Ishikawa (cell line): ENCODE measurements at regions not wholly inside any gene's neighbourhood (a gene's known extent, or its start where the extent isn't known, plus 50 kb on each side); places are given as distances from the start of the nearest gene placed in this dataset.

Experiments
- CEBPB ChIP-seq: IDR thresholded peaks from 2 replicates; pipeline ENCODE4 v1.6.1; 2012
- CREB1 ChIP-seq: IDR thresholded peaks from 2 replicates; pipeline ENCODE4 v1.6.1; 2012; ENCODE audit warnings: low read depth
- EGR1 ChIP-seq: IDR thresholded peaks from 2 replicates; pipeline ENCODE4 v1.6.1; 2012
- EP300 ChIP-seq: IDR thresholded peaks from 2 replicates; pipeline ENCODE4 v1.6.1; 2012; ENCODE audit warnings: borderline replicate concordance
- FOXM1 ChIP-seq: IDR thresholded peaks from 2 replicates; pipeline ENCODE4 v1.6.1; 2012; ENCODE audit warnings: low read depth, borderline replicate concordance
- NFIC ChIP-seq: IDR thresholded peaks from 2 replicates; pipeline ENCODE4 v1.6.1; 2012
- RAD21 ChIP-seq: IDR thresholded peaks from 2 replicates; pipeline ENCODE4 v1.6.1; 2012; ENCODE audit warnings: low read depth
- TAF1 ChIP-seq: IDR thresholded peaks from 2 replicates; pipeline ENCODE4 v1.6.1; 2012; ENCODE audit warnings: low read depth, mild to moderate bottlenecking
- TCF12 ChIP-seq: IDR thresholded peaks from 2 replicates; pipeline ENCODE4 v1.6.1; 2012; ENCODE audit warnings: low read depth
- TEAD4 ChIP-seq: IDR thresholded peaks from 2 replicates; pipeline ENCODE4 v1.6.1; 2012
- YY1 ChIP-seq: IDR thresholded peaks from 2 replicates; pipeline ENCODE4 v1.6.1; 2012; ENCODE audit warnings: low read depth
- ZBTB7A ChIP-seq: IDR thresholded peaks from 2 replicates; pipeline ENCODE4 v1.6.1; 2012; ENCODE audit warnings: low read depth
- TF ChIP-seq, protein P1 (sequence below): IDR thresholded peaks from 2 replicates; pipeline ENCODE4 v1.6.1; 2012; ENCODE audit warnings: low read depth, mild to moderate bottlenecking
- TF ChIP-seq, protein P2 (sequence below): IDR thresholded peaks from 2 replicates; pipeline ENCODE4 v1.6.1; 2012
- TF ChIP-seq, protein P3 (sequence below): IDR thresholded peaks from 2 replicates; pipeline ENCODE4 v1.6.1; 2012

DNA sequence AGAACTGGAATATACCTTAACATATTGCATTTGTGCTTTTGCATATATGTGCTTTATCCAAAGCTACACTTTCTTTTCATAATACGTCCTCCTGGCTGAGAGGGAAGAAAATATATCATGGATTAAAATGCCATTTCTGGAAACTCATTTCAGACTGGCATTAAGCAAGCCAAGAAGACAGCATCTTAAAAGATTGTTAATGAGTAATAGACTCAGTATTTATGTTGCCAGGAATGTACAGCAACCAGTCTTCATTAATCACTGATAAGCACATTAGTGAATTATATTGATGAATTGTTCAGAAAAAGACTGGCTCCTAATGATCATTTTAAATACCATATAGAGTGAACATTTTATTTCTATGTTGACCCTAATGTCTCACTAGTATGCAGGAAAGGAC is 134.9 kb upstream of the IFNG-AS1 start:
- TF ChIP-seq ZBTB7A: no peak
- TF ChIP-seq EP300: no peak
- TF ChIP-seq FOXM1: no peak
- TF ChIP-seq, protein P1, sequence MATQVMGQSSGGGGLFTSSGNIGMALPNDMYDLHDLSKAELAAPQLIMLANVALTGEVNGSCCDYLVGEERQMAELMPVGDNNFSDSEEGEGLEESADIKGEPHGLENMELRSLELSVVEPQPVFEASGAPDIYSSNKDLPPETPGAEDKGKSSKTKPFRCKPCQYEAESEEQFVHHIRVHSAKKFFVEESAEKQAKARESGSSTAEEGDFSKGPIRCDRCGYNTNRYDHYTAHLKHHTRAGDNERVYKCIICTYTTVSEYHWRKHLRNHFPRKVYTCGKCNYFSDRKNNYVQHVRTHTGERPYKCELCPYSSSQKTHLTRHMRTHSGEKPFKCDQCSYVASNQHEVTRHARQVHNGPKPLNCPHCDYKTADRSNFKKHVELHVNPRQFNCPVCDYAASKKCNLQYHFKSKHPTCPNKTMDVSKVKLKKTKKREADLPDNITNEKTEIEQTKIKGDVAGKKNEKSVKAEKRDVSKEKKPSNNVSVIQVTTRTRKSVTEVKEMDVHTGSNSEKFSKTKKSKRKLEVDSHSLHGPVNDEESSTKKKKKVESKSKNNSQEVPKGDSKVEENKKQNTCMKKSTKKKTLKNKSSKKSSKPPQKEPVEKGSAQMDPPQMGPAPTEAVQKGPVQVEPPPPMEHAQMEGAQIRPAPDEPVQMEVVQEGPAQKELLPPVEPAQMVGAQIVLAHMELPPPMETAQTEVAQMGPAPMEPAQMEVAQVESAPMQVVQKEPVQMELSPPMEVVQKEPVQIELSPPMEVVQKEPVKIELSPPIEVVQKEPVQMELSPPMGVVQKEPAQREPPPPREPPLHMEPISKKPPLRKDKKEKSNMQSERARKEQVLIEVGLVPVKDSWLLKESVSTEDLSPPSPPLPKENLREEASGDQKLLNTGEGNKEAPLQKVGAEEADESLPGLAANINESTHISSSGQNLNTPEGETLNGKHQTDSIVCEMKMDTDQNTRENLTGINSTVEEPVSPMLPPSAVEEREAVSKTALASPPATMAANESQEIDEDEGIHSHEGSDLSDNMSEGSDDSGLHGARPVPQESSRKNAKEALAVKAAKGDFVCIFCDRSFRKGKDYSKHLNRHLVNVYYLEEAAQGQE: no peak
- TF ChIP-seq TEAD4: no peak

DNA sequence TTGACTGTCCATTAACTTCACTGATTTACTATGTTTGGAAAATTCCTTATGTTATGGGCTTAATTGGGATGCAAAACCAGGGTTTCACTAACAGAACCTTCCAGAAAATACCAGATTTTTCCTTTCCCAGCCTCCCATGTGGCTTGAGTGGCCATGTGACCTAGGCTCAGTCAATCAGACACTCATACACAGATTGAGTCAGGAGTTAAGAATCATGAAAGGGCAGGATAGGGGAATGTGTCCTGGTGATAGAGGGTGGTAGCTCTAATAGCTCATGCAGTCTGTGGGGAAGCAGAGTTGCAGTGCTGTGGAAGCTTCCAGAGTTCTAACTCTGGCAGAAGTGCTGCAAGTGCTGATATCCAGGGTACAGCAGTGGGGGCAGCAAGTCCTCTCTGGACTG is 134.1 kb upstream of the IFNG-AS1 start:
- no peak for TF ChIP-seq CEBPB
- TF ChIP-seq, protein P2, sequence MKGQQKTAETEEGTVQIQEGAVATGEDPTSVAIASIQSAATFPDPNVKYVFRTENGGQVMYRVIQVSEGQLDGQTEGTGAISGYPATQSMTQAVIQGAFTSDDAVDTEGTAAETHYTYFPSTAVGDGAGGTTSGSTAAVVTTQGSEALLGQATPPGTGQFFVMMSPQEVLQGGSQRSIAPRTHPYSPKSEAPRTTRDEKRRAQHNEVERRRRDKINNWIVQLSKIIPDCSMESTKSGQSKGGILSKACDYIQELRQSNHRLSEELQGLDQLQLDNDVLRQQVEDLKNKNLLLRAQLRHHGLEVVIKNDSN: peak; percentile 41

DNA sequence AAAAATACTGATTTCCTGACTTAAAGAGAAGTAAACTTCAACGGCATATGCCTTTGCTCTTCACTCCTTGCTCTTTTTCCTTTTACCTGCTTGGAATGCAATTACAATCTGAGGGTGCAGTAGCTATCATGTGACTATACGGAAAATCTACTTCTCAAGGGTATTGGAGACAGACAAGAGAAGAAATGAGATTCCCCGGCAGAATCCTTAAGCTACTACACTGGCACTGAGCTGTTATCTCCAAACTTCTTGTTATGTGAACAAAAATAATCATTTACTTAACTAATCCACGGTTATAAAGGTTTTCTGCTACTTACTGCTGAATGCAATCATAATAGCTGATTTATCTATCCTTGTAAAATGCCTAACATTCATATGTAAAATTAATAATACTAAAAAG is 118.0 kb upstream of the IFNG-AS1 start:
- no peak for TF ChIP-seq NFIC
- TF ChIP-seq EGR1: no peak

DNA sequence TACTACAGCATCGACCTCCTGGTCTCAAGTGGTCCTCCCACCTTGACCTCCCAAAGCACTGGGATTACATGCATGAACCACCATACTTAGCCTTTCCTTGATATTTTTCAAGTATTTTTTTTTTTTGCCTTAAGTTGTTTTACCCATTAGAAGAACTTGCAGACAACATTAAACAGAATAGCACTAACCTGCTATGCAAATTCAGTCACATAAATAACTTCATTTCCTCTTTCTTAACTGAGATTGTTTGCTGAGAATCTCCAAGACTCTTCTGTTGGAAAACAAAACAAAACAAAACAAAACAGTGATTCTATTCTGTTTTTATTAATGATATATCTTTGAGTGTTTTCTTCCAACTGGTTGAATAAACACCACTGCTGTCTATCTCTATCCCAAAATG is 115.9 kb upstream of the IFNG-AS1 start:
- TF ChIP-seq RAD21 (no peak), FOXM1 (no peak), EGR1 (no peak)
- TF ChIP-seq, protein P3, sequence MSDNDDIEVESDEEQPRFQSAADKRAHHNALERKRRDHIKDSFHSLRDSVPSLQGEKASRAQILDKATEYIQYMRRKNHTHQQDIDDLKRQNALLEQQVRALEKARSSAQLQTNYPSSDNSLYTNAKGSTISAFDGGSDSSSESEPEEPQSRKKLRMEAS: no peak
- TF ChIP-seq, protein P1: no peak
- TF ChIP-seq, protein P2: no peak

DNA sequence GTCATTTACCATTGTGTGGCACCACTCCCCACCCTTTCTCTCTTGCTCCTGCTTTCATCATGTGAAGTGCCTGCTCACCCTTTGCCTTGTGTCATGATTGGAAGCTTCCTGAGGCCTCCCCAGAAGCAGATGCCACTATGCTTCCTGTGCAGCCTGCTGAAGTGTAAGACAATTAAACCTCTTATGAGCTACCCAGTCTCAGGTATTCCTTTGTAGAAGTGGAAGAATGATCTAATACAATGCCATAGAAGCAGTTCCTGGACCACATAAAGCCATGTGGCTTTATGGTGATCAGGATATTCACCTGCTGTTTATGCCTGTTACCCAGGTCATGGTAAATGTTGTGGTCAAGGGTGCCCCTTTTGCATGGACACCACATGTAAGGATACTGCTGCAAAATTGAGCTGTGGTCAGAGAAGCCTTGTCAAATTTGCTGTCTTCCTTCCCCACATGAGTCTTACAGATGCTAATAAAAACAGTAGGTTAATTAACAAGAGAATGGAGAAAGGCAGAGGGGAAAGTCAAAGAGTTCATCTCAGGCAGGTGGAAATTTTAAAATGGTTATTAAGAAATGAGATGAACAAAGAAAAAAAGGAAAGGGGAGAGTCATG is 112.8 kb upstream of the IFNG-AS1 start:
- no peak for TF ChIP-seq YY1
- TF ChIP-seq CEBPB: no peak
- TF ChIP-seq TAF1: no peak
- TF ChIP-seq ZBTB7A: no peak
- TF ChIP-seq TEAD4: no peak
- TF ChIP-seq RAD21: no peak
- TF ChIP-seq EGR1: no peak
- no peak for TF ChIP-seq NFIC
- no peak for TF ChIP-seq CREB1
- TF ChIP-seq, protein P1: no peak
- no peak for TF ChIP-seq TCF12
- TF ChIP-seq, protein P2: no peak
- TF ChIP-seq EP300: no peak
- TF ChIP-seq FOXM1: no peak
- TF ChIP-seq, protein P3: no peak
